ENCODE measurements at regions not wholly inside any gene's neighbourhood (a gene's known extent, or its start where the extent isn't known, plus 50 kb on each side); places are given as distances from the start of the nearest gene placed in this dataset.

DNA sequence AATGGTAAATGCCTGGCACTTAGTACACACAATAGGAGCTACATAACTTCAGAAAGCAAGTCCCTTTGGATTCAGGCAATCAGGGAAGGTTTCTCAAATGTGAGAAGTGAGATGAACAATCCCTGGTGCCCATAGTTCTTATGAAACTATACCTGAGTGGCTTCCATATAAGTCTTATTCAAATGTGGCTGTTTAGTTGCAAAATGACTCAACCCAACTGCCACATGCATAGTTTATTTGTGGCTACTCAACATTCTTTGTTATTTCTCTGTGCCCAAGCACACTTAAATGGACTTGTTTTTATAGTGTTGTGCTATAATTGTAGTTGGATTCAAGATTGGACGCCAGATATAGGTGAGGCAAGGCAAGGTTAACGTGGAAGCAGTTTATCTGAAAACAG is 93.7 kb upstream of the ATXN1 start:
- Histone ChIP-seq H3K4me1 (replicated peaks in 1 of 2; ENCODE audit: control insufficient read depth in 2 of 2, insufficient read depth in 2 of 2, low read length in 2 of 2) (peaks cover 0 to 5% of the 10 kb centered on the region in 2 experiments; a peak in 3 of 5 replicates), H4K20me1 (replicated peaks; ENCODE audit: control insufficient read depth, insufficient read depth, low read length) (no peaks in the 10 kb centered on the region), H3K4me2 (ENCODE audit: insufficient read depth, low read length) (no peak overlapping the region), H3K79me2 (ENCODE audit: control insufficient read depth, insufficient read depth, low read length) (no peaks in the 10 kb centered on the region), H2AFZ (ENCODE audit: low read depth, low read length) (no peak overlapping the region), H3K9me1 (ENCODE audit: control insufficient read depth, insufficient read depth, low read length) (no peaks in the 10 kb centered on the region), H3K36me3 (ENCODE audit: control insufficient read depth, insufficient read depth, low read length) (no peaks in the 10 kb centered on the region), H3K27ac (ENCODE audit: extremely low read depth, low read depth, low read length) (no peak overlapping the region), H3K27me3 (ENCODE audit: control insufficient read depth in 2 of 2, insufficient read depth in 2 of 2, low read length in 2 of 2) (no peaks in the 10 kb centered on the region; a peak in 2 of 5 replicates), H3K9me3 (replicated peaks; ENCODE audit: control insufficient read depth, insufficient read depth, low read depth, low read length) (no peaks in the 10 kb centered on the region), H3K4me3 (no peak overlapping the region), H3K9ac (ENCODE audit: insufficient read depth in 1 of 2, low read depth in 2 of 2, low read length in 2 of 2) (no peak overlapping the region)
- no peak for ATAC-seq
- ChIA-PET POLR2A (interaction anchor here (1.3 kb wide), 1 partner anchor 30 kb away, joined by 3 read pairs; no protein-coding TSS in a partner anchor), CTCF (ENCODE audit: low intra/inter-chr PET ratio) (interaction anchor here (0.6 kb wide), 1 partner anchor 41 kb away, joined by 3 read pairs; no protein-coding TSS in a partner anchor)
- no peak for DNase-seq (ENCODE audit: extremely low read depth in 1 of 4, low spot score in 3 of 4)
- FAIRE-seq = no peak
- in situ Hi-C loops (cut with MboI) = no loop called here
- intact Hi-C loops (cut with micrococcal nuclease) = no loop called here
- WGBS (ENCODE audit: insufficient coverage, low coverage, missing lambda C conversion rate) = 3% methylated on average over 2 of the region's 2 CpGs
- no TSS peak for BruUV-seq (replicated peaks)
- TF ChIP-seq CC2D1A (IDR thresholded peaks at IDR 0.05) (no peak), PHB (CRISPR knock-in tag; IDR thresholded peaks at IDR 0.05) (no peak), NR4A1 (CRISPR knock-in tag; IDR thresholded peaks at IDR 0.05) (no peak), NR4A1 (tag; IDR thresholded peaks at IDR 0.05) (no peak), SMARCE1 (IDR thresholded peaks at IDR 0.05) (no peak), BCOR (IDR thresholded peaks at IDR 0.05) (no peak), POLR2B (IDR thresholded peaks at IDR 0.05; ENCODE audit: low read depth, partially characterized antibody) (no peak), RUNX1 (IDR thresholded peaks at IDR 0.05; ENCODE audit: low read depth) (no peak), GATAD2A (IDR thresholded peaks at IDR 0.05) (no peak), HDAC1 (IDR thresholded peaks at IDR 0.05) (no peak), KLF10 (CRISPR knock-in tag; IDR thresholded peaks at IDR 0.05) (no peak), OTX1 (CRISPR knock-in tag; IDR thresholded peaks at IDR 0.05) (no peak), TEAD4 (IDR thresholded peaks at IDR 0.05; ENCODE audit: low read length) (no peak), TEAD4 (CRISPR knock-in tag; IDR thresholded peaks at IDR 0.05; ENCODE audit: borderline replicate concordance) (no peak)
- TF ChIP-seq, protein P1, sequence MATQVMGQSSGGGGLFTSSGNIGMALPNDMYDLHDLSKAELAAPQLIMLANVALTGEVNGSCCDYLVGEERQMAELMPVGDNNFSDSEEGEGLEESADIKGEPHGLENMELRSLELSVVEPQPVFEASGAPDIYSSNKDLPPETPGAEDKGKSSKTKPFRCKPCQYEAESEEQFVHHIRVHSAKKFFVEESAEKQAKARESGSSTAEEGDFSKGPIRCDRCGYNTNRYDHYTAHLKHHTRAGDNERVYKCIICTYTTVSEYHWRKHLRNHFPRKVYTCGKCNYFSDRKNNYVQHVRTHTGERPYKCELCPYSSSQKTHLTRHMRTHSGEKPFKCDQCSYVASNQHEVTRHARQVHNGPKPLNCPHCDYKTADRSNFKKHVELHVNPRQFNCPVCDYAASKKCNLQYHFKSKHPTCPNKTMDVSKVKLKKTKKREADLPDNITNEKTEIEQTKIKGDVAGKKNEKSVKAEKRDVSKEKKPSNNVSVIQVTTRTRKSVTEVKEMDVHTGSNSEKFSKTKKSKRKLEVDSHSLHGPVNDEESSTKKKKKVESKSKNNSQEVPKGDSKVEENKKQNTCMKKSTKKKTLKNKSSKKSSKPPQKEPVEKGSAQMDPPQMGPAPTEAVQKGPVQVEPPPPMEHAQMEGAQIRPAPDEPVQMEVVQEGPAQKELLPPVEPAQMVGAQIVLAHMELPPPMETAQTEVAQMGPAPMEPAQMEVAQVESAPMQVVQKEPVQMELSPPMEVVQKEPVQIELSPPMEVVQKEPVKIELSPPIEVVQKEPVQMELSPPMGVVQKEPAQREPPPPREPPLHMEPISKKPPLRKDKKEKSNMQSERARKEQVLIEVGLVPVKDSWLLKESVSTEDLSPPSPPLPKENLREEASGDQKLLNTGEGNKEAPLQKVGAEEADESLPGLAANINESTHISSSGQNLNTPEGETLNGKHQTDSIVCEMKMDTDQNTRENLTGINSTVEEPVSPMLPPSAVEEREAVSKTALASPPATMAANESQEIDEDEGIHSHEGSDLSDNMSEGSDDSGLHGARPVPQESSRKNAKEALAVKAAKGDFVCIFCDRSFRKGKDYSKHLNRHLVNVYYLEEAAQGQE (IDR thresholded peaks at IDR 0.05; ENCODE audit: borderline replicate concordance) = no peak
- TF ChIP-seq, protein P1 (CRISPR knock-in tag; IDR thresholded peaks at IDR 0.05; ENCODE audit: low read depth) = no peak
- TF ChIP-seq, protein P2, sequence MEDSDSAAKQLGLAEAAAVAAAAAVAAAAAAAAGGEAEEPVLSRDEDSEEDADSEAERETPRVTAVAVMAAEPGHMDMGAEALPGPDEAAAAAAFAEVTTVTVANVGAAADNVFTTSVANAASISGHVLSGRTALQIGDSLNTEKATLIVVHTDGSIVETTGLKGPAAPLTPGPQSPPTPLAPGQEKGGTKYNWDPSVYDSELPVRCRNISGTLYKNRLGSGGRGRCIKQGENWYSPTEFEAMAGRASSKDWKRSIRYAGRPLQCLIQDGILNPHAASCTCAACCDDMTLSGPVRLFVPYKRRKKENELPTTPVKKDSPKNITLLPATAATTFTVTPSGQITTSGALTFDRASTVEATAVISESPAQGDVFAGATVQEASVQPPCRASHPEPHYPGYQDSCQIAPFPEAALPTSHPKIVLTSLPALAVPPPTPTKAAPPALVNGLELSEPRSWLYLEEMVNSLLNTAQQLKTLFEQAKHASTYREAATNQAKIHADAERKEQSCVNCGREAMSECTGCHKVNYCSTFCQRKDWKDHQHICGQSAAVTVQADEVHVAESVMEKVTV (CRISPR knock-in tag; IDR thresholded peaks at IDR 0.05) = no peak

All from K562 (cell line).